IPS-NIHi11 (cell line): ENCODE measurements at regions not wholly inside any gene's neighbourhood (a gene's known extent, or its start where the extent isn't known, plus 50 kb on each side); places are given as distances from the start of the nearest gene placed in this dataset.

Experiments used
- DNase-seq: peaks from one replicate; pipeline ENCODE4 v3.0.0; 2012; ENCODE audit warnings: mixed read lengths, low spot score

GRCh38 chr6:166774770-166775169 is 147.7 kb upstream of the RPS6KA2 start:
- no peak for DNase-seq

- DNase-seq: no peak
Observed at GRCh38 chr6:166774292-166774691, 147.2 kb upstream of the RPS6KA2 start.

- peak; percentile 56 for DNase-seq
Observed at GRCh38 chr6:166772518-166772917, 145.5 kb upstream of the RPS6KA2 start.

GRCh38 chr6:166771701-166772100 is 144.7 kb upstream of the RPS6KA2 start:
- DNase-seq: no peak

- DNase-seq: no peak
Observed at GRCh38 chr6:166770216-166771116, 143.4 kb upstream of the RPS6KA2 start.

- no peak for DNase-seq
Observed at GRCh38 chr6:166769648-166770047, 142.6 kb upstream of the RPS6KA2 start.

GRCh38 chr6:166768761-166769160 is 141.7 kb upstream of the RPS6KA2 start:
- DNase-seq: no peak

GRCh38 chr6:166767230-166767629 is 140.2 kb upstream of the RPS6KA2 start:
- DNase-seq: no peak

GRCh38 chr6:166766769-166767168 is 139.7 kb upstream of the RPS6KA2 start:
- DNase-seq: no peak

- DNase-seq: no peak
Observed at GRCh38 chr6:166765234-166765541, 138.1 kb upstream of the RPS6KA2 start.

- no peak for DNase-seq
Observed at GRCh38 chr6:166764473-166765233, 137.6 kb upstream of the RPS6KA2 start.

GRCh38 chr6:166763606-166764472 is 136.8 kb upstream of the RPS6KA2 start:
- DNase-seq: no peak

GRCh38 chr6:166761801-166762200 is 134.8 kb upstream of the RPS6KA2 start:
- DNase-seq: no peak

- DNase-seq: no peak
Observed at GRCh38 chr6:166760288-166760687, 133.2 kb upstream of the RPS6KA2 start.

- no peak for DNase-seq
Observed at GRCh38 chr6:166758136-166758704, 131.2 kb upstream of the RPS6KA2 start.

GRCh38 chr6:166757232-166758135 is 130.4 kb upstream of the RPS6KA2 start:
- DNase-seq: no peak

- no peak for DNase-seq
Observed at GRCh38 chr6:166754218-166755030, 127.4 kb upstream of the RPS6KA2 start.

GRCh38 chr6:166752928-166753721 is 126.1 kb upstream of the RPS6KA2 start:
- DNase-seq: no peak

- DNase-seq: no peak
Observed at GRCh38 chr6:166752097-166752496, 125.0 kb upstream of the RPS6KA2 start.
